ENCODE measurements at regions not wholly inside any gene's neighbourhood (a gene's known extent, or its start where the extent isn't known, plus 50 kb on each side); places are given as distances from the start of the nearest gene placed in this dataset.

DNA sequence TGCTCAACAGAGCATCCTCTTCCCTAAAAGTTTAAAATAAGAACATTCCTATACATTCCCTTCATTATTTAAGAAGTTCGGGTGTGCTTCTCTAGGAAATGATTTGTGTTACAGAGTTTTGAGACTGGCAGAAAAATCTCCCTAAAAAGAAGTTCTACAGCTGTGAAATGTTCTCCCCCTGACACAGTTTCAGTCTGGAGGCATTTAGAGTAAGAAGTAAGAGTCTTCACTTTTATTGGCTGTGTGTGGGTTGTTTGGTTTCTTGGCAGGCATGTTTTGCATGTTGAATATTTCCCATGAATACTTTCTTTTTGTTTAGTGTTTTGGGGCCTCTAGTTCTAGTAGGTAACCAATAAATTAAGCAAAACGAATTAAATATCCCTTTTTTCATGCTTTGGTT lies 195.9 kb downstream of the TENT5A start:
- Histone ChIP-seq H3K9me3 (ENCODE audit: control insufficient read depth, insufficient read depth, low read depth, low read length) (no peaks in the 10 kb centered on the region), H3K27me3 (ENCODE audit: control insufficient read depth, insufficient read depth, low read length) (no peaks in the 10 kb centered on the region), H3K4me1 (ENCODE audit: control insufficient read depth, insufficient read depth, low read length) (no peaks in the 10 kb centered on the region), H3K27ac (ENCODE audit: low read length) (no peak overlapping the region), H3K4me3 (ENCODE audit: low read depth in 2 of 2, low read length in 2 of 2) (no peak overlapping the region), H3K36me3 (ENCODE audit: control insufficient read depth, insufficient read depth, low read length) (no peaks in the 10 kb centered on the region)
- DNase-seq (ENCODE audit: low read depth, low spot score) (no peak), ATAC-seq (no peak)
- intact Hi-C loops (cut with micrococcal nuclease; ENCODE audit: unreplicated experiment) (no loop called here), in situ Hi-C loops (cut with HindIII; ENCODE audit: low pct_unique_long_range_greater_than_20kb, low sequenced_read_pairs) (no loop called here)
- CTCF ChIA-PET = no interaction called here
- TF ChIP-seq, protein P1, sequence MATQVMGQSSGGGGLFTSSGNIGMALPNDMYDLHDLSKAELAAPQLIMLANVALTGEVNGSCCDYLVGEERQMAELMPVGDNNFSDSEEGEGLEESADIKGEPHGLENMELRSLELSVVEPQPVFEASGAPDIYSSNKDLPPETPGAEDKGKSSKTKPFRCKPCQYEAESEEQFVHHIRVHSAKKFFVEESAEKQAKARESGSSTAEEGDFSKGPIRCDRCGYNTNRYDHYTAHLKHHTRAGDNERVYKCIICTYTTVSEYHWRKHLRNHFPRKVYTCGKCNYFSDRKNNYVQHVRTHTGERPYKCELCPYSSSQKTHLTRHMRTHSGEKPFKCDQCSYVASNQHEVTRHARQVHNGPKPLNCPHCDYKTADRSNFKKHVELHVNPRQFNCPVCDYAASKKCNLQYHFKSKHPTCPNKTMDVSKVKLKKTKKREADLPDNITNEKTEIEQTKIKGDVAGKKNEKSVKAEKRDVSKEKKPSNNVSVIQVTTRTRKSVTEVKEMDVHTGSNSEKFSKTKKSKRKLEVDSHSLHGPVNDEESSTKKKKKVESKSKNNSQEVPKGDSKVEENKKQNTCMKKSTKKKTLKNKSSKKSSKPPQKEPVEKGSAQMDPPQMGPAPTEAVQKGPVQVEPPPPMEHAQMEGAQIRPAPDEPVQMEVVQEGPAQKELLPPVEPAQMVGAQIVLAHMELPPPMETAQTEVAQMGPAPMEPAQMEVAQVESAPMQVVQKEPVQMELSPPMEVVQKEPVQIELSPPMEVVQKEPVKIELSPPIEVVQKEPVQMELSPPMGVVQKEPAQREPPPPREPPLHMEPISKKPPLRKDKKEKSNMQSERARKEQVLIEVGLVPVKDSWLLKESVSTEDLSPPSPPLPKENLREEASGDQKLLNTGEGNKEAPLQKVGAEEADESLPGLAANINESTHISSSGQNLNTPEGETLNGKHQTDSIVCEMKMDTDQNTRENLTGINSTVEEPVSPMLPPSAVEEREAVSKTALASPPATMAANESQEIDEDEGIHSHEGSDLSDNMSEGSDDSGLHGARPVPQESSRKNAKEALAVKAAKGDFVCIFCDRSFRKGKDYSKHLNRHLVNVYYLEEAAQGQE (IDR thresholded peaks at IDR 0.05; ENCODE audit: insufficient read depth in 1 of 2, low read depth in 2 of 2, low read length in 1 of 2) = no peak
- no peak for TF ChIP-seq TCF7L2 (IDR thresholded peaks at IDR 0.05; ENCODE audit: low read depth, low read length)
- no peak for TF ChIP-seq POLR2AphosphoS5 (IDR thresholded peaks at IDR 0.05; ENCODE audit: low read depth, low read length)
- no peak for TF ChIP-seq SIN3A (IDR thresholded peaks at IDR 0.05; ENCODE audit: borderline replicate concordance, insufficient read depth, low read depth, low read length)
- TF ChIP-seq, protein P2, sequence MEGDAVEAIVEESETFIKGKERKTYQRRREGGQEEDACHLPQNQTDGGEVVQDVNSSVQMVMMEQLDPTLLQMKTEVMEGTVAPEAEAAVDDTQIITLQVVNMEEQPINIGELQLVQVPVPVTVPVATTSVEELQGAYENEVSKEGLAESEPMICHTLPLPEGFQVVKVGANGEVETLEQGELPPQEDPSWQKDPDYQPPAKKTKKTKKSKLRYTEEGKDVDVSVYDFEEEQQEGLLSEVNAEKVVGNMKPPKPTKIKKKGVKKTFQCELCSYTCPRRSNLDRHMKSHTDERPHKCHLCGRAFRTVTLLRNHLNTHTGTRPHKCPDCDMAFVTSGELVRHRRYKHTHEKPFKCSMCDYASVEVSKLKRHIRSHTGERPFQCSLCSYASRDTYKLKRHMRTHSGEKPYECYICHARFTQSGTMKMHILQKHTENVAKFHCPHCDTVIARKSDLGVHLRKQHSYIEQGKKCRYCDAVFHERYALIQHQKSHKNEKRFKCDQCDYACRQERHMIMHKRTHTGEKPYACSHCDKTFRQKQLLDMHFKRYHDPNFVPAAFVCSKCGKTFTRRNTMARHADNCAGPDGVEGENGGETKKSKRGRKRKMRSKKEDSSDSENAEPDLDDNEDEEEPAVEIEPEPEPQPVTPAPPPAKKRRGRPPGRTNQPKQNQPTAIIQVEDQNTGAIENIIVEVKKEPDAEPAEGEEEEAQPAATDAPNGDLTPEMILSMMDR (IDR thresholded peaks at IDR 0.05) = no peak
- POLR2A ChIA-PET = no interaction called here
- BruUV-seq (replicated peaks) = no TSS peak

DNA sequence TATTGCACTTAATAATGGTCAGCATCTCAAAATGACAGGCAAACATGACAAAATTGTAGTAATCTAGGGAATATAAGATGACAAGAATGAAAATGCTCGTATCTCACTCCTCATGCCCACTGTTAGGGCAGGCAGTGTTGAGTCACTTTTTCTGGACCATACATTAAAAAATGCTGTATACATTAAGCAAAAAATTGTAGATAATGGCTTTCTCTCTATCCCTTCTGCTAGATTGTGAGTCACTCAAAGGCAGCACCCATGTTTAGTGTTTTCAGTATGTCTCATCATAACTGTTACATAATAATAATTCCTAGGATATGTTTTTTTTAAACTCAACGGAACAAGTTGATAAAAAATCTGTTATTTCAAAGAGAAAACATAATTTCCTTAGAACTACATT lies 199.3 kb downstream of the TENT5A start:
- DNase-seq (ENCODE audit: low read depth, low spot score) = no peak
- in situ Hi-C loops (cut with HindIII; ENCODE audit: low pct_unique_long_range_greater_than_20kb, low sequenced_read_pairs) (no loop called here), intact Hi-C loops (cut with micrococcal nuclease; ENCODE audit: unreplicated experiment) (no loop called here)
- Histone ChIP-seq H3K27ac (ENCODE audit: low read length) (no peak overlapping the region), H3K9me3 (ENCODE audit: control insufficient read depth, insufficient read depth, low read depth, low read length) (no peaks in the 10 kb centered on the region), H3K36me3 (ENCODE audit: control insufficient read depth, insufficient read depth, low read length) (no peaks in the 10 kb centered on the region), H3K4me3 (ENCODE audit: low read depth in 2 of 2, low read length in 2 of 2) (no peak overlapping the region), H3K27me3 (ENCODE audit: control insufficient read depth, insufficient read depth, low read length) (no peaks in the 10 kb centered on the region), H3K4me1 (ENCODE audit: control insufficient read depth, insufficient read depth, low read length) (no peaks in the 10 kb centered on the region)
- no TSS peak for BruUV-seq (replicated peaks)
- TF ChIP-seq SIN3A (IDR thresholded peaks at IDR 0.05; ENCODE audit: borderline replicate concordance, insufficient read depth, low read depth, low read length) = no peak
- TF ChIP-seq POLR2AphosphoS5 (IDR thresholded peaks at IDR 0.05; ENCODE audit: low read depth, low read length) = no peak
- TF ChIP-seq TCF7L2 (IDR thresholded peaks at IDR 0.05; ENCODE audit: low read depth, low read length) = no peak
- TF ChIP-seq, protein P1 (IDR thresholded peaks at IDR 0.05; ENCODE audit: insufficient read depth in 1 of 2, low read depth in 2 of 2, low read length in 1 of 2) = no peak
- TF ChIP-seq, protein P2 (IDR thresholded peaks at IDR 0.05) = no peak
- ChIA-PET POLR2A (no interaction called here), CTCF (no interaction called here)
- ATAC-seq = no peak
